HepG2 (cell line): ENCODE measurements at regions not wholly inside any gene's neighbourhood (a gene's known extent, or its start where the extent isn't known, plus 50 kb on each side); places are given as distances from the start of the nearest gene placed in this dataset.

Experiments
- ATAC-seq: fragments of 200-7000 bp; cut with Tn5 transposase; 3 replicates; pipeline ENCODE4 v1.9.1; 2020; ENCODE audit warnings: mild to moderate bottlenecking, moderate library complexity
- BruUV-seq: library from RNA; stranded (reverse); fragments of 400-500 nt; replicated peaks from 2 replicates; lab custom pipeline; 2021; lab: Mats Ljungman, UMichigan
- CTCF ChIA-PET: fragments of 300-600 bp; formaldehyde crosslinking; extraction: SDS; loops from one replicate; lab custom pipeline; 2021; ENCODE audit warnings: low total read pairs, inconsistent platforms, low intra/inter-chr PET ratio; lab: Yijun Ruan, JAX
- POLR2A ChIA-PET: fragments of 350-600 bp; sonication (Branson Sonifier 250); formaldehyde crosslinking; loops from one replicate; lab custom pipeline; 2020; ENCODE audit warnings: antibody characterized with exemption, inconsistent platforms; lab: Yijun Ruan, JAX
- DNase-seq: peaks from one replicate; pipeline ENCODE4 v3.0.0-alpha.2; 2015; ENCODE audit warnings: low spot score
- FAIRE-seq: peaks from 3 replicates; lab custom pipeline; 2011; peaks lifted over from hg19 to GRCh38; lab: Jason Lieb, UNC
- H2AFZ ChIP-seq: one replicate; pipeline ENCODE4 v1.6.1; 2011; ENCODE audit warnings: low read length, inconsistent platforms
- H3K27ac ChIP-seq: fragments of 300-600 bp; 3 replicates; pipeline ENCODE4 v1.8.0; 2011; ENCODE audit warnings: mixed run types, mild to moderate bottlenecking, mixed read lengths, low read length, inconsistent platforms; ENCODE audit not compliant: insufficient read depth; ENCODE audit errors: extremely low read length
- H3K27me3 ChIP-seq, 2 experiments: fragments of 200-600 bp in 1 of 2; 2 replicates in 1 of 2; 3 replicates in 1 of 2; pipeline versions ENCODE4 v1.6.0 to v1.8.0; 2011; ENCODE audit warnings: low read length in 2 of 2, mild to moderate bottlenecking in 2 of 2, moderate library complexity in 2 of 2, inconsistent platforms in 1 of 2; ENCODE audit not compliant: insufficient read depth in 2 of 2, control insufficient read depth in 1 of 2
- H3K36me3 ChIP-seq, 2 experiments: fragments of 200-600 bp in 1 of 2; replicated peaks in 1 of 2; 2 replicates in 1 of 2; 3 replicates in 1 of 2; pipeline versions ENCODE4 v1.5.1 to v1.8.0; 2011; ENCODE audit warnings: low read length in 2 of 2, inconsistent platforms in 1 of 2; ENCODE audit not compliant: insufficient read depth in 2 of 2, control insufficient read depth in 1 of 2
- H3K4me1 ChIP-seq: 2 replicates; pipeline ENCODE4 v1.5.1; 2012; ENCODE audit warnings: low read length, inconsistent platforms; ENCODE audit not compliant: insufficient read depth
- H3K4me2 ChIP-seq: 2 replicates; pipeline ENCODE4 v1.6.0; 2011; ENCODE audit warnings: low read depth, low read length, inconsistent platforms
- H3K4me3 ChIP-seq, 3 experiments: fragments of 200-600 bp in 1 of 3; sonication (generic), shearing (Covaris generic) in 1 of 3; replicated peaks in 1 of 3; 2 replicates each; pipeline ENCODE4 v1.5.1; 2011 to 2016; ENCODE audit warnings: low read length in 3 of 3, inconsistent platforms in 2 of 3, low read depth in 2 of 3, mild to moderate bottlenecking in 2 of 3, control low read depth in 1 of 3, mixed read lengths in 1 of 3; ENCODE audit not compliant: insufficient read depth in 1 of 3
- H3K79me2 ChIP-seq: one replicate; pipeline ENCODE4 v1.6.1; 2011; ENCODE audit warnings: low read length, inconsistent platforms; ENCODE audit not compliant: insufficient read depth
- H3K9ac ChIP-seq: 2 replicates; pipeline ENCODE4 v1.6.0; 2011; ENCODE audit warnings: mild to moderate bottlenecking, low read depth, low read length, inconsistent platforms; ENCODE audit not compliant: insufficient read depth
- H3K9me3 ChIP-seq: 2 replicates; pipeline ENCODE4 v1.5.1; 2012; ENCODE audit warnings: mild to moderate bottlenecking, low read length
- H4K20me1 ChIP-seq: 2 replicates; pipeline ENCODE4 v1.6.0; 2011; ENCODE audit warnings: inconsistent platforms, mild to moderate bottlenecking, low read length, moderate library complexity; ENCODE audit not compliant: insufficient read depth
- ESRRA ChIP-seq: sonication (generic); formaldehyde crosslinking; IDR thresholded peaks from 2 replicates; pipeline ENCODE4 v1.5.1; 2020; ENCODE audit warnings: mild to moderate bottlenecking, low read depth, missing genetic modification reagents
- FOSL2 ChIP-seq: sonication (generic); formaldehyde crosslinking; IDR thresholded peaks from 2 replicates; pipeline ENCODE4 v1.4.0; 2020; ENCODE audit warnings: missing genetic modification reagents
- NRL ChIP-seq: sonication (generic); formaldehyde crosslinking; IDR thresholded peaks from 2 replicates; pipeline ENCODE4 v1.5.0; 2020; ENCODE audit warnings: missing genetic modification reagents, mild to moderate bottlenecking, moderate library complexity, borderline replicate concordance
- PCBP1 ChIP-seq: fragments of 200-400 bp; formaldehyde crosslinking; IDR thresholded peaks from 2 replicates; pipeline ENCODE4 v1.6.1; 2017; ENCODE audit warnings: mild to moderate bottlenecking, low read depth, low read length, borderline replicate concordance
- SRF ChIP-seq: IDR thresholded peaks from 2 replicates; pipeline ENCODE4 v1.6.1; 2011; ENCODE audit warnings: mild to moderate bottlenecking, low read depth, low read length, moderate library complexity
- STAT5B ChIP-seq: sonication (generic); formaldehyde crosslinking; IDR thresholded peaks from 2 replicates; pipeline ENCODE4 v1.4.0; 2020; ENCODE audit warnings: missing genetic modification reagents
- ZKSCAN1 ChIP-seq: fragments of 150-350 bp; IDR thresholded peaks from 2 replicates; pipeline ENCODE4 v1.6.1; 2014; ENCODE audit warnings: low read length
- ZNF205 ChIP-seq: IDR thresholded peaks from 2 replicates; pipeline ENCODE4 v1.6.1; 2018; ENCODE audit warnings: missing biosample characterization, missing genetic modification reagents
- WGBS: methylation state at CpG from one replicate; pipeline ENCODE4 v1.1.6; 2017; ENCODE audit warnings: low lambda C conversion rate; 5-methylcytosine and 5-hydroxymethylcytosine counted together
- in situ Hi-C: cut with HindIII; loops from 2 replicates; pipeline ENCODE4 v1.10.0; 2017; ENCODE audit warnings: low pct_unique_long_range_greater_than_20kb; ENCODE audit not compliant: extremely low pct_ligation_motif_present
- intact Hi-C: fragments of 100-400 bp; cut with micrococcal nuclease; formaldehyde crosslinking; loops from one replicate; pipeline ENCODE4 v1.10.0; 2022; ENCODE audit not compliant: unreplicated experiment
- TF ChIP-seq, protein P1 (sequence below): sonication (generic); formaldehyde crosslinking; conservative IDR thresholded peaks from 2 replicates; pipeline ENCODE4 v1.4.0; 2020; ENCODE audit warnings: missing genetic modification reagents
- TF ChIP-seq, protein P2 (sequence below), 2 experiments: sonication (generic) in 1 of 2; formaldehyde crosslinking in 1 of 2; IDR thresholded peaks; 2 replicates each; pipeline versions ENCODE4 v1.5.1 to v1.6.1; 2011 to 2020; ENCODE audit warnings: borderline replicate concordance in 1 of 2, low read depth in 1 of 2, low read length in 1 of 2, mild to moderate bottlenecking in 1 of 2, missing genetic modification reagents in 1 of 2, moderate library complexity in 1 of 2
- TF ChIP-seq, protein P3 (sequence below): sonication (generic); formaldehyde crosslinking; IDR thresholded peaks from 2 replicates; pipeline ENCODE4 v1.4.0; 2020; ENCODE audit warnings: mild to moderate bottlenecking, missing genetic modification reagents, borderline replicate concordance

DNA sequence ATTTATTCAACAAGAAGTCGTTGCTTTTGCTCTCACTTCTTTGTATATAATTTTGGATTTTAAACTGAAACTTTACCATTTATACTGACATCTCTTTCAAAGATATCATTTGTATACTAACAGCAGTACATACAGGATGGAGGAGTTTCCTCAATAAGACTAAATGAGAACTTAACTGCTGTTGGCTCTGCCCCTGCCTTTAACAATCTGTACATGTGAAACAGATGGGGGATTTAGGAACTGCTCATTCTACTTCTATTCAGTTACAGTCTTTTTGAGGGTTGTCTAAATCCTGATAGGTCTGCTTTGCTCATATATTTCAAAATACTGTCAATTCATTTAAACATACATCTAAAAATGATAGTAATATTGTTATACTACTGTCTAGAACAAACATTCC, 663.2 kb downstream of the ADGRL2 start:
- FAIRE-seq (no peak), DNase-seq (no peak)
- Histone ChIP-seq H3K4me1 (no peaks in the 10 kb centered on the region), H3K9ac (no peak overlapping the region), H4K20me1 (no peaks in the 10 kb centered on the region), H3K27me3 (no peaks in the 10 kb centered on the region), H3K4me2 (no peak overlapping the region), H3K27ac (no peak overlapping the region), H3K9me3 (peaks cover 67% of the 10 kb centered on the region), H3K36me3 (no peaks in the 10 kb centered on the region), H3K79me2 (no peaks in the 10 kb centered on the region), H3K4me3 (no peak overlapping the region)
- intact Hi-C loops, result no loop called here
- BruUV-seq, result no TSS peak
- POLR2A ChIA-PET, result no interaction called here
- CTCF ChIA-PET, result no interaction called here
- WGBS, result 0% methylated on average over 1 of the region's 1 CpG
- no peak for TF ChIP-seq PCBP1
- TF ChIP-seq, protein P1, sequence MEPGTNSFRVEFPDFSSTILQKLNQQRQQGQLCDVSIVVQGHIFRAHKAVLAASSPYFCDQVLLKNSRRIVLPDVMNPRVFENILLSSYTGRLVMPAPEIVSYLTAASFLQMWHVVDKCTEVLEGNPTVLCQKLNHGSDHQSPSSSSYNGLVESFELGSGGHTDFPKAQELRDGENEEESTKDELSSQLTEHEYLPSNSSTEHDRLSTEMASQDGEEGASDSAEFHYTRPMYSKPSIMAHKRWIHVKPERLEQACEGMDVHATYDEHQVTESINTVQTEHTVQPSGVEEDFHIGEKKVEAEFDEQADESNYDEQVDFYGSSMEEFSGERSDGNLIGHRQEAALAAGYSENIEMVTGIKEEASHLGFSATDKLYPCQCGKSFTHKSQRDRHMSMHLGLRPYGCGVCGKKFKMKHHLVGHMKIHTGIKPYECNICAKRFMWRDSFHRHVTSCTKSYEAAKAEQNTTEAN (CRISPR knock-in tag), result no peak
- TF ChIP-seq, all 625 proteins: peak for 0
- H2AFZ ChIP-seq, result no peak overlapping the region
- ATAC-seq, result no peak
- in situ Hi-C loops, result no loop called here

DNA sequence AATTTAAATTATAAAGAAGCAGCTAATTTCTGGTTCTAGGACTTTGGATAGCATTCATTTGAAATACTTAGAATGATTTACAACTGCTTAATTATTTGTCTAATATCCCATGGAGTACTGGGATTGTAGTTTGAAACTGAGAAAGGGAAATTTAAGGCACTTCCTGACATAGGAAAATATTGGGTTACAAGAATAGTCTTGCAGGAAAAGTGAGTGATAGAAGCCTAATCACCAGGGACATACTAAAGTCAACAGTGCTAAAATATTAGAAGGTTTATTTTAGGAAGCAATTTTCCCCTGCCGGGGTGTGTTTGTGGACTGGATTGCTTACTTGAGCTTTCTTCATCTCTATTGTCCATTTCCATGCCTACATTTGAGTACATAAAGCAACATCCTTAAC, 661.6 kb downstream of the ADGRL2 start:
- Histone ChIP-seq H3K9me3 (peaks cover 64% of the 10 kb centered on the region), H3K4me2 (no peak overlapping the region), H4K20me1 (no peaks in the 10 kb centered on the region), H2AFZ (no peak overlapping the region), H3K27me3 (no peaks in the 10 kb centered on the region), H3K36me3 (no peaks in the 10 kb centered on the region), H3K9ac (no peak overlapping the region), H3K4me1 (no peaks in the 10 kb centered on the region), H3K4me3 (no peak overlapping the region), H3K79me2 (no peaks in the 10 kb centered on the region), H3K27ac (no peak overlapping the region)
- POLR2A ChIA-PET, result no interaction called here
- intact Hi-C loops (no loop called here), in situ Hi-C loops (no loop called here)
- ATAC-seq (no peak), FAIRE-seq (no peak), DNase-seq (no peak)
- CTCF ChIA-PET, result no interaction called here
- WGBS, result 5% methylated on average over 1 of the region's 1 CpG
- BruUV-seq, result no TSS peak
- TF ChIP-seq ZNF205 (no peak), SRF (no peak), STAT5B (CRISPR knock-in tag) (no peak), FOSL2 (no peak), NRL (CRISPR knock-in tag) (no peak), ESRRA (no peak), ZKSCAN1 (no peak)
- TF ChIP-seq, protein P2, sequence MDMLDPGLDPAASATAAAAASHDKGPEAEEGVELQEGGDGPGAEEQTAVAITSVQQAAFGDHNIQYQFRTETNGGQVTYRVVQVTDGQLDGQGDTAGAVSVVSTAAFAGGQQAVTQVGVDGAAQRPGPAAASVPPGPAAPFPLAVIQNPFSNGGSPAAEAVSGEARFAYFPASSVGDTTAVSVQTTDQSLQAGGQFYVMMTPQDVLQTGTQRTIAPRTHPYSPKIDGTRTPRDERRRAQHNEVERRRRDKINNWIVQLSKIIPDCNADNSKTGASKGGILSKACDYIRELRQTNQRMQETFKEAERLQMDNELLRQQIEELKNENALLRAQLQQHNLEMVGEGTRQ (IDR thresholded peaks at IDR 0.05; ENCODE audit: low read depth, low read length), result no peak
- TF ChIP-seq, protein P2 (CRISPR knock-in tag; IDR thresholded peaks at IDR 0.05; ENCODE audit: borderline replicate concordance), result no peak
- TF ChIP-seq, protein P3, sequence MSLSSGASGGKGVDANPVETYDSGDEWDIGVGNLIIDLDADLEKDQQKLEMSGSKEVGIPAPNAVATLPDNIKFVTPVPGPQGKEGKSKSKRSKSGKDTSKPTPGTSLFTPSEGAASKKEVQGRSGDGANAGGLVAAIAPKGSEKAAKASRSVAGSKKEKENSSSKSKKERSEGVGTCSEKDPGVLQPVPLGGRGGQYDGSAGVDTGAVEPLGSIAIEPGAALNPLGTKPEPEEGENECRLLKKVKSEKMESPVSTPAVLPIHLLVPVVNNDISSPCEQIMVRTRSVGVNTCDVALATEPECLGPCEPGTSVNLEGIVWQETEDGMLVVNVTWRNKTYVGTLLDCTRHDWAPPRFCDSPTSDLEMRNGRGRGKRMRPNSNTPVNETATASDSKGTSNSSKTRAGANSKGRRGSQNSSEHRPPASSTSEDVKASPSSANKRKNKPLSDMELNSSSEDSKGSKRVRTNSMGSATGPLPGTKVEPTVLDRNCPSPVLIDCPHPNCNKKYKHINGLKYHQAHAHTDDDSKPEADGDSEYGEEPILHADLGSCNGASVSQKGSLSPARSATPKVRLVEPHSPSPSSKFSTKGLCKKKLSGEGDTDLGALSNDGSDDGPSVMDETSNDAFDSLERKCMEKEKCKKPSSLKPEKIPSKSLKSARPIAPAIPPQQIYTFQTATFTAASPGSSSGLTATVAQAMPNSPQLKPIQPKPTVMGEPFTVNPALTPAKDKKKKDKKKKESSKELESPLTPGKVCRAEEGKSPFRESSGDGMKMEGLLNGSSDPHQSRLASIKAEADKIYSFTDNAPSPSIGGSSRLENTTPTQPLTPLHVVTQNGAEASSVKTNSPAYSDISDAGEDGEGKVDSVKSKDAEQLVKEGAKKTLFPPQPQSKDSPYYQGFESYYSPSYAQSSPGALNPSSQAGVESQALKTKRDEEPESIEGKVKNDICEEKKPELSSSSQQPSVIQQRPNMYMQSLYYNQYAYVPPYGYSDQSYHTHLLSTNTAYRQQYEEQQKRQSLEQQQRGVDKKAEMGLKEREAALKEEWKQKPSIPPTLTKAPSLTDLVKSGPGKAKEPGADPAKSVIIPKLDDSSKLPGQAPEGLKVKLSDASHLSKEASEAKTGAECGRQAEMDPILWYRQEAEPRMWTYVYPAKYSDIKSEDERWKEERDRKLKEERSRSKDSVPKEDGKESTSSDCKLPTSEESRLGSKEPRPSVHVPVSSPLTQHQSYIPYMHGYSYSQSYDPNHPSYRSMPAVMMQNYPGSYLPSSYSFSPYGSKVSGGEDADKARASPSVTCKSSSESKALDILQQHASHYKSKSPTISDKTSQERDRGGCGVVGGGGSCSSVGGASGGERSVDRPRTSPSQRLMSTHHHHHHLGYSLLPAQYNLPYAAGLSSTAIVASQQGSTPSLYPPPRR (CRISPR knock-in tag), result no peak
